Activated CD4-positive, alpha-beta T cell treated with anti-CD3 and anti-CD28 coated beads for 36 hours (primary cell): ENCODE measurements at regions not wholly inside any gene's neighbourhood (a gene's known extent, or its start where the extent isn't known, plus 50 kb on each side); places are given as distances from the start of the nearest gene placed in this dataset.
"Not testable (repeated sequence)": the region's sequence is repeated elsewhere in the genome, so short reads cannot be mapped to it uniquely, and the experiment has no call there.

Experiments
- ATAC-seq: fragments of 200-7000 bp; cut with Tn5 transposase; one replicate; pipeline ENCODE4 v1.10.0; 2021; ENCODE audit warnings: mild to moderate bottlenecking, moderate library complexity
- CTCF ChIA-PET: fragments of 350-600 bp; sonication (Branson Sonifier 250); formaldehyde crosslinking; loops from one replicate; lab custom pipeline; 2021; ENCODE audit warnings: antibody characterized with exemption; lab: Charles Lee
- POLR2A ChIA-PET: fragments of 350-600 bp; sonication (Branson Sonifier 250); formaldehyde crosslinking; loops from one replicate; lab custom pipeline; 2021; ENCODE audit warnings: antibody characterized with exemption, inconsistent platforms; lab: Charles Lee
- DNase-seq: peaks from one replicate; pipeline ENCODE4 v3.0.0-alpha.2; 2020
- H3K27ac Mint-ChIP-seq: one replicate; pipeline ENCODE4 v1.8.0; 2021; ENCODE audit warnings: mixed read lengths
- H3K27me3 Mint-ChIP-seq: one replicate; pipeline ENCODE4 v1.8.0; 2021; ENCODE audit warnings: mixed read lengths
- H3K36me3 Mint-ChIP-seq: one replicate; pipeline ENCODE4 v1.8.0; 2021; ENCODE audit warnings: low read depth, mixed read lengths
- H3K4me1 Mint-ChIP-seq: one replicate; pipeline ENCODE4 v1.8.0; 2021; ENCODE audit warnings: mixed read lengths
- H3K4me3 Mint-ChIP-seq: one replicate; pipeline ENCODE4 v1.8.0; 2021; ENCODE audit warnings: mild to moderate bottlenecking, moderate library complexity, mixed read lengths
- H3K9me3 Mint-ChIP-seq: one replicate; pipeline ENCODE4 v1.8.0; 2021; ENCODE audit warnings: low read depth, mixed read lengths
- intact Hi-C, 2 experiments: fragments of 100-400 bp; cut with DNase I in 1 of 2; cut with micrococcal nuclease in 1 of 2; formaldehyde crosslinking; loops; one replicate each; pipeline versions ENCODE4 v1.14.2 to v1.15.1; 2022 to 2024; cut with DNase I, micrococcal nuclease

GRCh38 chr5:36450229-36451014 is 148.7 kb upstream of the RANBP3L start:
- Mint-ChIP-seq H3K27ac (no peak overlapping the region), H3K4me1 (no peaks in the 10 kb centered on the region), H3K36me3 (no peaks in the 10 kb centered on the region), H3K4me3 (no peak overlapping the region), H3K9me3 (no peaks in the 10 kb centered on the region), H3K27me3 (peaks cover 3% of the 10 kb centered on the region)
- ChIA-PET CTCF (interaction anchor here (0.8 kb wide), 1 partner anchor 35 kb away, joined by 4 read pairs; no protein-coding TSS in a partner anchor), POLR2A (no interaction called here)
- no peak for ATAC-seq
- intact Hi-C loops, result no loop called here
- DNase-seq, result no peak

- no peak for ATAC-seq
- Mint-ChIP-seq H3K27me3 (peaks cover 3% of the 10 kb centered on the region), H3K36me3 (no peaks in the 10 kb centered on the region), H3K4me1 (no peaks in the 10 kb centered on the region), H3K9me3 (no peaks in the 10 kb centered on the region), H3K27ac (no peak overlapping the region), H3K4me3 (no peak overlapping the region)
- ChIA-PET POLR2A (no interaction called here), CTCF (no interaction called here)
- intact Hi-C loops, result no loop called here
- DNase-seq, result no peak
Measured at GRCh38 chr5:36452424-36453006, 150.8 kb upstream of the RANBP3L start.

DNA sequence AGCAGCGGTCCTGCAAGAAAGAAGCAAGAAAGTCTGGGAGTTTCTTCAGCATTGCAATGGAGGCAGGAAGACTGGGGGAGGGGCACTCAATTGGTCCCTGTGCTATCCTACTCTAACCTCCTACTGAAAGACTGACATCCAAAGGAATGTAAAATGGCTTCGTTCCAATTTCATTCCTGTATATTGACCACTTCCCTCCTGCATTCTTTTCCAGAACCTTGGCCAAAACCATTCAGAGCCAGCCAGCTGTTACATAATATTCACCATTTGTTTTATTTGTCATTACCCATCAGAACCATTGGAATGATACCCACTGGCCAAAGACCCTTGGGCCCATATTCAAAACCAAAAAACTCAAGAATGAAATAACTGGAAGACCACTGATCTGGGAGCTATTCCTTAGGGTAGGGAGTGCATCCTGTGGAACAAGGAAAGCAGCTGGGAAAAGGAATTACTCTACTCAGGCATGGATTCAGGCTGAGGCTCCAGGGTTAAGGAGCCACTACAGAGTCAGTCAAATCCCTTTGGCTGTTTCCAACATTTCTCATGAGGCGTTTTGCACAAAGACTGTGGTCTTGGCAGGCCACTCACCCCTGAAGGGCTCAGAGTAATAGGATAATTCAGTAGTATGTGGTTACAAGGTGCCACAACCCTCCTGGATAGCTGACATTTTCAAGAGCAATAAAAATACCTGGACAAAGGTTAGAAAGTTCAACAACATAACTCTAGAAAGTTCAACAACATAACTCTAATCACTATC is 148.7 kb upstream of the SLC1A3 start:
- intact Hi-C loops, result no loop called here
- POLR2A ChIA-PET, result no interaction called here
- Mint-ChIP-seq H3K4me3 (no peak overlapping the region), H3K9me3 (no peaks in the 10 kb centered on the region), H3K4me1 (no peaks in the 10 kb centered on the region), H3K36me3 (no peaks in the 10 kb centered on the region), H3K27me3 (peaks cover 3% of the 10 kb centered on the region), H3K27ac (no peak overlapping the region)
- ATAC-seq (no peak), DNase-seq (no peak)
- CTCF ChIA-PET, result no interaction called here

DNA sequence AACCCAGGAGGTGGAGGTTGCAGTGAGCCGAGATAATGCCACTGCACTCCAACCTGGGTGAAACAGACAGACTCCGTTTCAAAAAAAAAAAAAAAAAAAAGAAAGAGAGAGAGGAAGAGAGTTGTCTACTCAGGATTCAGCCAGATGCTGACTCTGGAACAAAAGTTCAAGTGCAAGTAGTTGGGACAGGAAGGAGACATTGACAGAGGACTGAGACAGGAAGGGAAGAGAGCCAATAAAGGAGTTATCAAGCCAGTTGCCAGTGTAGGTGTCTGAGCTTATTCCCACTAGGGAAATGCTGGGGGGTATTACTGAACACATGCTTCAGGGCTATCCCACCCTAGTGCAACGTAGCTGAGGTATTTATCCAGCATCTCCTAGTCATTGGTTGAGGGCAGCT is 147.7 kb upstream of the SLC1A3 start:
- ChIA-PET POLR2A (no interaction called here), CTCF (interaction anchor here (1.0 to 1.2 kb wide), 3 partner anchors 15 to 194 kb away, joined by 3 to 5 read pairs (median 5); no protein-coding TSS in a partner anchor)
- intact Hi-C loops, result no loop called here

DNA sequence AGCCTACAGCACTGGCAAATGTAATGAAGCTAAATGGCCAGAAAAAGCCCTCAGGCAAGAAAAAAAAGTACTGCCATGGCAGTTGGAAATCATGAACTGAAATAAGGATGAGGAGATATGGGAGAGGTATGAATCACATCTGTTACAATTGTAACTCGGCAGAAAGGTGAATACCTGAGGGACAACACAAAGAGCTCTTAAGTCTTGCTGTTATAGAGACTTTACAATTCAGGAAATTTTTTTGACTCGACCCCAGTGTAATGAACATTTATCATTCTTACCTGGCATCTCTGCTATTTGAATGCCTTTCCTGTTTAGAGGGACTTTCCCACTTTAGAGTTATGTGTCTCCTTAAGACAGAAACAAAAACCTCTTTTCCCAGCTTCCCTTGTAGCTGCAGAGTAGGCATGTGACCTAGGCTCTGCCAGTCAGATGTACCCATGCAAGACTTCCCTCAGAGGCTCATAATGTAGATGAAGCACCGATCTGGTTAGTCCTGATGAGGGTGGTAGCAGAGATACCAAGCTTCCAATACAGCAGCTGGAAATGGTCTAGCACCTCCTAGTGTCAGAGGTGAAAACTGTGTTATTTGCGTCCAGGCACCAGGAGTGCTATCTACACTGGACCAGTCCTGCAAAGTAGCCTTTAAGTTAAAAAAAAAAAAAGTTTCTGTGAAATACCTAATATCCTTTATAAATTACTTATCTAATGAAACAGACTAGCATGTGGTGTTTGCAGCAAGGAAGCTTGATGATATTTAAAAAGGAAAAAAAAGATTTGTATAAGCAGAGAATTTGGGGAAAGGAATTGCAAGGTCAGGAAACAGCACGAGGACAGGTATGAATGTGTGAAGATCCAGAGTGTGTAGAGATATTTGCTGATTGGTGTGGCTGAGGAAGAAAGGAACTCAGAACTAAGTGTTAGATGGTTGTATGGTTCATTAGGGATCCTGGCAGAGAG is 146.9 kb upstream of the SLC1A3 start:
- no peak for DNase-seq
- CTCF ChIA-PET, result interaction anchor here (0.6 to 1.2 kb wide), 9 partner anchors 16 to 728 kb away, joined by 3 to 5 read pairs (median 3); no protein-coding TSS in a partner anchor
- POLR2A ChIA-PET, result no interaction called here

More for the DNA sequence above, 147.7 kb upstream of the SLC1A3 start:
- no peaks in the 10 kb centered on the region for H3K9me3 Mint-ChIP-seq
- DNase-seq (no peak), ATAC-seq (no peak)
- H3K4me3 Mint-ChIP-seq, result no peak overlapping the region
- H3K36me3 Mint-ChIP-seq, result no peaks in the 10 kb centered on the region
- no peaks in the 10 kb centered on the region for H3K4me1 Mint-ChIP-seq
- H3K27me3 Mint-ChIP-seq, result peaks cover 5% of the 10 kb centered on the region
- H3K27ac Mint-ChIP-seq, result no peak overlapping the region

GRCh38 chr5:36462295-36463021 is 143.9 kb upstream of the SLC1A3 start:
- Mint-ChIP-seq H3K4me1 (no peaks in the 10 kb centered on the region), H3K36me3 (no peaks in the 10 kb centered on the region), H3K9me3 (no peaks in the 10 kb centered on the region), H3K27ac (no peak overlapping the region), H3K27me3 (peaks cover 2% of the 10 kb centered on the region), H3K4me3 (no peak overlapping the region)
- ChIA-PET POLR2A (no interaction called here), CTCF (interaction anchor here (0.7 to 1.2 kb wide), 2 partner anchors 44 to 1453 kb away, joined by 3 read pairs; no protein-coding TSS in a partner anchor)
- ATAC-seq (no peak), DNase-seq (no peak)
- intact Hi-C loops, result no loop called here

More for the DNA sequence above, 146.9 kb upstream of the SLC1A3 start:
- intact Hi-C loops, result no loop called here
- no peak overlapping the region for H3K4me3 Mint-ChIP-seq
- no peaks in the 10 kb centered on the region for H3K4me1 Mint-ChIP-seq
- peaks cover 5% of the 10 kb centered on the region for H3K27me3 Mint-ChIP-seq
- no peaks in the 10 kb centered on the region for H3K9me3 Mint-ChIP-seq
- H3K27ac Mint-ChIP-seq, result no peak overlapping the region
- no peaks in the 10 kb centered on the region for H3K36me3 Mint-ChIP-seq
- peak; percentile 23 for ATAC-seq

- H3K4me1 Mint-ChIP-seq, CTCF ChIA-PET, intact Hi-C loops, H3K36me3 Mint-ChIP-seq, ATAC-seq, H3K27me3 Mint-ChIP-seq, H3K27ac Mint-ChIP-seq, H3K4me3 Mint-ChIP-seq, POLR2A ChIA-PET, H3K9me3 Mint-ChIP-seq, DNase-seq: not testable (repeated sequence)
Measured at GRCh38 chr5:36475942-36476341, 130.5 kb upstream of the SLC1A3 start.

DNA sequence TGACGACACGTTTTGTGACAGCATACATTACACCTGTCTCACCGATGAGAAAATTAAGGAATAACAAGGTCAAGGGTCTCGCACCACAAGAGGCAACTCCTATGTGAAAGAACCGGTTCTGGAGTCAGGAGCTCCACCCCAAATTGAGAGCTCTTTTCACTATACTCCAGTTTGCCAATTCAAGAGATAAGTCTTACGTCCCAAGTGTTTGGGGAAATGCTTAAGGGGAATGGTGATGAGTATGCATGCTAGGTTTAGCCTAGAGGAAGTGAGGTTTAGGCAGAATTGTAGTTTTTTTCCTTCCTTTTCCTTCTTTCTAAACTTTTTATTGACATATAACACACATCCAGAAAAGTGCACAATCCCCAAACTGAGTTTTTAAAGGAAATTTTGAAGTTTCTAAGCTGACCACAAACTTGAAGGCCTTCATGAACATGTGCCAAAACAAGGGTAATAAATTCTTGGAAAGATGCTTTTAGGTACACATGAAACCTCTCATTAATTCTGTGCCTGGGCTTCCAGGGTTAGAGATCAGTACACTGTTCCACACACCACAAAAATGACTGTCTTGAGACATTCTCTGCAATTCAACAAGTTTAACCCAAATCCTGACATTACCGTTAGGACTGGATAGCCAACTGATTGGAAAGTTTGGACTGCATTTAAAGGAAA is 127.6 kb upstream of the SLC1A3 start:
- no peak overlapping the region for H3K4me3 Mint-ChIP-seq
- H3K4me1 Mint-ChIP-seq, result no peaks in the 10 kb centered on the region
- no peaks in the 10 kb centered on the region for H3K36me3 Mint-ChIP-seq
- ChIA-PET POLR2A (no interaction called here), CTCF (interaction anchor here (1.7 kb wide), 1 partner anchor 28 kb away, joined by 5 read pairs; no protein-coding TSS in a partner anchor)
- no peak for ATAC-seq
- intact Hi-C loops, result no loop called here
- DNase-seq, result no peak
- no peaks in the 10 kb centered on the region for H3K27me3 Mint-ChIP-seq
- H3K27ac Mint-ChIP-seq, result no peak overlapping the region
- H3K9me3 Mint-ChIP-seq, result no peaks in the 10 kb centered on the region

DNA sequence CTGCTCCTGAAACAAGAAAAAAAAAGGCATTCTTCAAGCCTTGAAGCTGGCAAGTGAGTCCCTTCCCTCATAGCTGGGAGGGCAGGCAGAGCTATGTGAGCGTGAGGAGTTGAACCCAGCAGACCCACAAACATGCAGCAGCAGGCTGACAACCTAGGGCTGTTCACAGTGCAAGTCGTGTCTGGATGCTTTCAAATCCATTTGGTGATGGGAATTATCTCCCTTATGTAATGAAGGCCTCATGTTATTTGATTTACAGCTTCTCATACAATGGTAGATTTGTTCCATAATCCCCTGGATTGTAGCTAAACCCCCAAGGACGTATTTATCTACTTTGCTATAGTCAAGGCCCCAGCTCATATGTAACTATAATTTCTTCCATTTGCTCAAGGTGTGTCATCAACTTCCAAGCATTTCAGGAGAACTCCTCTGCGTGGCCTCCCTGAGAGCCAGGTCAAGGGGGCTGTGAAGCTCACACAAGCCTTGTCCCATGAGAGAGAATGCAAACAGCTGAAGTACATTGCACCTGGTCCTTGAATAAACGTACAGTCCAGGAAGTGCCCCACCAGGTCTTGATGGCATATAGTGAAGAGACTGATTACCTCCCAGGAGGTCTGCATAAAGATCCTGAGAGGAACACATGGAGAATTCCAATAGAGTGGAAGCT is 124.8 kb upstream of the SLC1A3 start:
- ChIA-PET CTCF (interaction anchor here (0.7 to 1.0 kb wide), 3 partner anchors 47 to 1515 kb away, joined by 3 to 5 read pairs (median 3); no protein-coding TSS in a partner anchor), POLR2A (interaction anchor here (0.6 kb wide), 1 partner anchor 478 kb away, joined by 4 read pairs; no protein-coding TSS in a partner anchor)
- DNase-seq (no peak), ATAC-seq (no peak)
- Mint-ChIP-seq H3K36me3 (no peaks in the 10 kb centered on the region), H3K27me3 (no peaks in the 10 kb centered on the region), H3K9me3 (no peaks in the 10 kb centered on the region), H3K4me1 (no peaks in the 10 kb centered on the region), H3K4me3 (no peak overlapping the region), H3K27ac (no peak overlapping the region)
- intact Hi-C loops, result no loop called here
